H1 (cell line): ENCODE measurements at regions not wholly inside any gene's neighbourhood (a gene's known extent, or its start where the extent isn't known, plus 50 kb on each side); places are given as distances from the start of the nearest gene placed in this dataset.

Source experiments
- CTCF ChIA-PET: fragments of 300-600 bp; sonication (Branson Sonifier 250); formaldehyde crosslinking; loops from one replicate; lab custom pipeline; 2021; ENCODE audit not compliant: partially characterized antibody; lab: Charles Lee
- POLR2A ChIA-PET: fragments of 300-600 bp; sonication (Branson Sonifier 250); formaldehyde crosslinking; loops from one replicate; lab custom pipeline; 2021; ENCODE audit warnings: inconsistent platforms; ENCODE audit not compliant: partially characterized antibody; lab: Charles Lee
- DNase-seq, 2 experiments: peaks; one replicate each; pipeline versions ENCODE4 v3.0.0 to v3.0.0-alpha.2; 2010 to 2022; ENCODE audit warnings: low spot score in 2 of 2, low read depth in 1 of 2, mixed read lengths in 1 of 2
- FAIRE-seq: peaks from 2 replicates; lab custom pipeline; 2011; peaks lifted over from hg19 to GRCh38; lab: Jason Lieb, UNC
- H2AFZ ChIP-seq: 2 replicates; pipeline ENCODE4 v1.8.1; 2012; ENCODE audit warnings: low read length, inconsistent platforms
- H2AK5ac ChIP-seq: 2 replicates; pipeline ENCODE4 v1.6.1; 2013; ENCODE audit warnings: low read depth, low read length
- H2BK120ac ChIP-seq: replicated peaks from 2 replicates; pipeline ENCODE3; 2013; ENCODE audit warnings: low read depth, low read length, inconsistent platforms
- H2BK12ac ChIP-seq: 2 replicates; pipeline ENCODE4 v1.6.1; 2013; ENCODE audit warnings: low read depth, low read length
- H2BK15ac ChIP-seq: 2 replicates; pipeline ENCODE4 v1.6.1; 2013; ENCODE audit warnings: low read length
- H2BK20ac ChIP-seq: 2 replicates; pipeline ENCODE4 v1.6.1; 2013; ENCODE audit warnings: low read length
- H2BK5ac ChIP-seq: 2 replicates; pipeline ENCODE4 v1.6.1; 2013; ENCODE audit warnings: low read depth, low read length
- H3K14ac ChIP-seq: 2 replicates; pipeline ENCODE4 v1.6.1; 2013; ENCODE audit warnings: inconsistent platforms; ENCODE audit not compliant: insufficient read length
- H3K18ac ChIP-seq: 2 replicates; pipeline ENCODE4 v1.6.1; 2013; ENCODE audit warnings: low read length; ENCODE audit errors: extremely low read depth
- H3K23ac ChIP-seq: 2 replicates; pipeline ENCODE4 v1.6.1; 2013; ENCODE audit warnings: inconsistent platforms; ENCODE audit not compliant: insufficient read length
- H3K23me2 ChIP-seq: 2 replicates; pipeline ENCODE4 v1.6.1; 2013; ENCODE audit warnings: low read depth, low read length
- H3K27ac ChIP-seq: 2 replicates; pipeline ENCODE4 v1.6.1; 2011; ENCODE audit warnings: low read depth, low read length, inconsistent platforms
- H3K27me3 ChIP-seq, 4 experiments: replicated peaks in 1 of 4; 1 replicate in 1 of 4; 2 replicates in 3 of 4; pipeline versions ENCODE4 v1.6.1 to v1.8.1; 2011 to 2013; ENCODE audit warnings: low read length in 3 of 4, mild to moderate bottlenecking in 3 of 4, inconsistent platforms in 2 of 4, mixed read lengths in 2 of 4, moderate library complexity in 1 of 4; ENCODE audit not compliant: control insufficient read depth in 3 of 4, insufficient read depth in 3 of 4; ENCODE audit errors: extremely low read depth in 1 of 4
- H3K36me3 ChIP-seq, 4 experiments: 2 replicates each; pipeline versions ENCODE4 v1.6.1 to v1.8.1; 2011 to 2013; ENCODE audit warnings: mild to moderate bottlenecking in 4 of 4, low read length in 3 of 4, moderate library complexity in 2 of 4, control low read depth in 1 of 4, inconsistent platforms in 1 of 4; ENCODE audit not compliant: insufficient read depth in 4 of 4, control insufficient read depth in 2 of 4
- H3K4ac ChIP-seq: replicated peaks from 2 replicates; pipeline ENCODE3; 2013; ENCODE audit warnings: low read length, low read depth, mixed read lengths, inconsistent platforms; ENCODE audit not compliant: insufficient read length
- H3K4me1 ChIP-seq, 4 experiments: replicated peaks in 1 of 4; 1 replicate in 1 of 4; 2 replicates in 3 of 4; pipeline versions ENCODE4 v1.6.1 to v1.8.1; 2011 to 2013; ENCODE audit warnings: low read length in 3 of 4, inconsistent platforms in 2 of 4, mixed read lengths in 1 of 4; ENCODE audit not compliant: insufficient read depth in 4 of 4, control insufficient read depth in 3 of 4
- H3K4me2 ChIP-seq, 2 experiments: 2 replicates each; pipeline versions ENCODE4 v1.6.1 to v1.8.1; 2011 to 2013; ENCODE audit warnings: low read depth in 2 of 2, low read length in 2 of 2, control low read depth in 1 of 2, inconsistent platforms in 1 of 2, mild to moderate bottlenecking in 1 of 2; ENCODE audit not compliant: insufficient read depth in 1 of 2
- H3K4me3 ChIP-seq, 4 experiments: fragments of 200-600, 300-600 bp in 1 of 4; sonication (generic), shearing (Covaris generic), sonication (Bioruptor Twin) in 1 of 4; 2 replicates each; pipeline versions ENCODE4 v1.5.1 to v1.8.1; 2011 to 2016; ENCODE audit warnings: low read length in 4 of 4, low read depth in 3 of 4, control low read depth in 2 of 4, inconsistent platforms in 2 of 4, mild to moderate bottlenecking in 2 of 4, mixed read lengths in 1 of 4, moderate library complexity in 1 of 4; ENCODE audit not compliant: insufficient read depth in 2 of 4; ENCODE audit errors: extremely low read depth in 1 of 4
- H3K56ac ChIP-seq: replicated peaks from 2 replicates; pipeline ENCODE3; 2013; ENCODE audit warnings: low read depth, mild to moderate bottlenecking, mixed read lengths, low read length, inconsistent platforms; ENCODE audit not compliant: insufficient read length
- H3K79me1 ChIP-seq: 2 replicates; pipeline ENCODE4 v1.6.1; 2013; ENCODE audit warnings: low read depth, low read length, control low read depth
- H3K79me2 ChIP-seq, 2 experiments: 2 replicates each; pipeline versions ENCODE4 v1.6.1 to v1.8.1; 2012 to 2013; ENCODE audit warnings: low read length in 2 of 2, mild to moderate bottlenecking in 2 of 2, inconsistent platforms in 1 of 2; ENCODE audit not compliant: insufficient read depth in 2 of 2, control insufficient read depth in 1 of 2
- H3K9ac ChIP-seq, 4 experiments: replicated peaks in 1 of 4; 1 replicate in 1 of 4; 2 replicates in 3 of 4; pipeline versions ENCODE4 v1.6.1 to v1.8.1; 2011 to 2013; ENCODE audit warnings: low read depth in 3 of 4, low read length in 3 of 4, control low read depth in 2 of 4, mild to moderate bottlenecking in 2 of 4, moderate library complexity in 2 of 4, inconsistent platforms in 1 of 4; ENCODE audit errors: extremely low read depth in 1 of 4
- H3K9me3 ChIP-seq, 2 experiments: 2 replicates each; pipeline versions ENCODE4 v1.6.1 to v1.8.1; 2012 to 2013; ENCODE audit warnings: mild to moderate bottlenecking in 2 of 2, moderate library complexity in 2 of 2, control low read depth in 1 of 2, inconsistent platforms in 1 of 2, low read depth in 1 of 2, low read length in 1 of 2, mixed read lengths in 1 of 2; ENCODE audit not compliant: insufficient read depth in 2 of 2
- H4K20me1 ChIP-seq, 2 experiments: replicated peaks in 1 of 2; 2 replicates each; pipeline versions ENCODE3 to v1.8.1; 2011 to 2013; ENCODE audit warnings: inconsistent platforms in 2 of 2, low read length in 2 of 2, mild to moderate bottlenecking in 1 of 2; ENCODE audit not compliant: insufficient read depth in 2 of 2, control insufficient read depth in 1 of 2
- H4K5ac ChIP-seq: 2 replicates; pipeline ENCODE4 v1.6.1; 2013; ENCODE audit warnings: low read length, low read depth, mixed read lengths, inconsistent platforms; ENCODE audit not compliant: insufficient read length
- H4K8ac ChIP-seq: 2 replicates; pipeline ENCODE4 v1.8.0; 2013; ENCODE audit warnings: mild to moderate bottlenecking, moderate library complexity, low read length, inconsistent platforms; ENCODE audit not compliant: insufficient read depth; ENCODE audit errors: extremely low read depth
- H4K91ac ChIP-seq: replicated peaks from 2 replicates; pipeline ENCODE3; 2013; ENCODE audit warnings: low read length, mixed read lengths, inconsistent platforms; ENCODE audit not compliant: insufficient read length
- CHD1 ChIP-seq: IDR thresholded peaks from 2 replicates; pipeline ENCODE4 v1.6.1; 2012; ENCODE audit warnings: low read depth, low read length, improper control_type of control experiment
- CHD2 ChIP-seq: IDR thresholded peaks from 2 replicates; pipeline ENCODE4 v1.6.1; 2012; ENCODE audit warnings: low read length, improper control_type of control experiment
- EGR1 ChIP-seq: IDR thresholded peaks from 2 replicates; pipeline ENCODE4 v1.6.1; 2011; ENCODE audit warnings: low read depth, low read length, borderline replicate concordance
- EP300 ChIP-seq, 2 experiments: IDR thresholded peaks; 1 replicate in 1 of 2; 2 replicates in 1 of 2; pipeline ENCODE4 v1.6.1; 2011 to 2012; ENCODE audit warnings: low read depth in 2 of 2, low read length in 2 of 2, mild to moderate bottlenecking in 2 of 2, borderline replicate concordance in 1 of 2, inconsistent platforms in 1 of 2, moderate library complexity in 1 of 2
- HDAC2 ChIP-seq, 2 experiments: fragments of 300-600 bp in 1 of 2; sonication (generic) in 1 of 2; IDR thresholded peaks; 2 replicates each; pipeline ENCODE4 v1.6.1; 2011 to 2012; ENCODE audit warnings: low read depth in 2 of 2, low read length in 2 of 2, mild to moderate bottlenecking in 2 of 2, moderate library complexity in 2 of 2, borderline replicate concordance in 1 of 2, inconsistent platforms in 1 of 2
- HDAC6 ChIP-seq: IDR thresholded peaks from one replicate; pipeline ENCODE4 v1.7.1; 2012; ENCODE audit warnings: low read depth, mild to moderate bottlenecking, inconsistent platforms, low read length, moderate library complexity
- POLR2AphosphoS5 ChIP-seq: IDR thresholded peaks from 2 replicates; pipeline ENCODE4 v1.6.1; 2011; ENCODE audit warnings: low read depth, low read length
- POU5F1 ChIP-seq: IDR thresholded peaks from 2 replicates; pipeline ENCODE4 v1.6.1; 2011; ENCODE audit warnings: low read depth, mild to moderate bottlenecking, low read length, moderate library complexity
- RXRA ChIP-seq: IDR thresholded peaks from 2 replicates; pipeline ENCODE4 v1.6.1; 2011; ENCODE audit warnings: low read depth, mild to moderate bottlenecking, low read length, moderate library complexity; ENCODE audit not compliant: insufficient read depth
- SP2 ChIP-seq: IDR thresholded peaks from 2 replicates; pipeline ENCODE4 v1.6.1; 2012; ENCODE audit warnings: mild to moderate bottlenecking, low read length, inconsistent platforms
- SP4 ChIP-seq: IDR thresholded peaks from 2 replicates; pipeline ENCODE4 v1.6.1; 2012; ENCODE audit warnings: low read length, inconsistent platforms
- SUZ12 ChIP-seq: fragments of 200-600 bp; sonication (generic); IDR thresholded peaks from 2 replicates; pipeline ENCODE4 v1.6.1; 2012; ENCODE audit warnings: mild to moderate bottlenecking, inconsistent platforms, low read length, moderate library complexity, mixed read lengths
- TBP ChIP-seq: IDR thresholded peaks from 2 replicates; pipeline ENCODE4 v1.6.1; 2011; ENCODE audit warnings: low read depth, low read length, improper control_type of control experiment
- WGBS, 2 experiments: shearing (Covaris generic) in 1 of 2; methylation state at CpG; one replicate each; pipeline versions ENCODE4 v1.1.6 to v1.1.7; 2013 to 2015; ENCODE audit warnings: low lambda C conversion rate in 2 of 2, mixed read lengths in 2 of 2, inconsistent platforms in 1 of 2, low coverage in 1 of 2, missing lambda C conversion rate in 1 of 2; ENCODE audit not compliant: insufficient replicate concordance in 2 of 2, insufficient coverage in 1 of 2, insufficient read length in 1 of 2; ENCODE audit errors: extremely low coverage in 1 of 2, missing lambda C conversion rate in 1 of 2; 5-methylcytosine and 5-hydroxymethylcytosine counted together
- TF ChIP-seq, protein P1 (sequence below): IDR thresholded peaks from 2 replicates; pipeline ENCODE4 v1.6.1; 2011; ENCODE audit warnings: low read length, improper control_type of control experiment

DNA sequence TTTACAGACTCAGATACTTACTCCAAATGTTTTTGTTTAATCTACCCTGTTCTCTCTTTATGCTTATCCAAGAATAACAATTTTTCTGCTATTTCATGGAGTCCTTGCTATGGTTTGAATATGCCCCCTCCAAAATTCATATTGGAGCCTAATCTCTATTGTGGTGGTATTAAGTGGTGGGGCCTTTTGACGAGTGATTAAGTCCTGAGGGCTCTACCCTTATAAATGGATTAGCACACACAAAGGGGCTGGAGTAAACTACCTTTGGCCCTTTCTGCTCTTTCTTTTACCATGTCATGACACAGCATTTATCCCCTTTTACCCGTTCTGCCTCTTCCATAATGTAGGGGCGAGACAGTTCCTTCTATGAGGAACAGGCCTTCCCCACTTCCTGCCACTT lies 285.5 kb downstream of the GASK1B start:
- 89% methylated on average over 3 of the region's 3 CpGs; no CpG with 5 or more reads in 1 of the 2 experiments for WGBS, 2 experiments
- FAIRE-seq (no peak), DNase-seq (no peak)
- Histone ChIP-seq H3K9me3 (no peaks in the 10 kb centered on the region), H3K18ac (no peak overlapping the region), H3K27ac (no peak overlapping the region), H4K20me1 (no peaks in the 10 kb centered on the region), H3K4ac (no peak overlapping the region), H3K36me3 (no peaks in the 10 kb centered on the region), H3K79me1 (no peaks in the 10 kb centered on the region), H2BK20ac (no peak overlapping the region), H4K91ac (no peak overlapping the region), H3K56ac (no peak overlapping the region), H3K4me3 (no peak overlapping the region), H4K5ac (no peak overlapping the region), H3K4me2 (no peak overlapping the region), H3K4me1 (no peaks in the 10 kb centered on the region; a peak in 1 of 7 replicates), H3K9ac (no peak overlapping the region), H2BK12ac (no peak overlapping the region), H2BK5ac (no peak overlapping the region), H3K23ac (no peak overlapping the region), H4K8ac (no peak overlapping the region), H2BK15ac (no peak overlapping the region), H3K23me2 (no peaks in the 10 kb centered on the region), H3K79me2 (no peaks in the 10 kb centered on the region), H3K14ac (no peak overlapping the region), H3K27me3 (peaks cover 0 to 1% (median 0%) of the 10 kb centered on the region in 4 experiments; a peak in 1 of 7 replicates), H2AFZ (no peak overlapping the region), H2AK5ac (no peak overlapping the region), H2BK120ac (no peak overlapping the region)
- ChIA-PET CTCF (interaction anchor here (0.9 kb wide), 1 partner anchor 98 kb away, joined by 3 read pairs; no protein-coding TSS in a partner anchor), POLR2A (no interaction called here)
- no peak for TF ChIP-seq TBP
- TF ChIP-seq HDAC6 = no peak
- TF ChIP-seq SP2 = no peak
- TF ChIP-seq SP4 = no peak
- TF ChIP-seq POLR2AphosphoS5 = no peak
- TF ChIP-seq RXRA = no peak
- TF ChIP-seq, protein P1, sequence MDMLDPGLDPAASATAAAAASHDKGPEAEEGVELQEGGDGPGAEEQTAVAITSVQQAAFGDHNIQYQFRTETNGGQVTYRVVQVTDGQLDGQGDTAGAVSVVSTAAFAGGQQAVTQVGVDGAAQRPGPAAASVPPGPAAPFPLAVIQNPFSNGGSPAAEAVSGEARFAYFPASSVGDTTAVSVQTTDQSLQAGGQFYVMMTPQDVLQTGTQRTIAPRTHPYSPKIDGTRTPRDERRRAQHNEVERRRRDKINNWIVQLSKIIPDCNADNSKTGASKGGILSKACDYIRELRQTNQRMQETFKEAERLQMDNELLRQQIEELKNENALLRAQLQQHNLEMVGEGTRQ = no peak
- no peak for TF ChIP-seq EGR1
- TF ChIP-seq CHD1 = no peak
- no peak for TF ChIP-seq EP300 (IDR thresholded peaks at IDR 0.05; ENCODE audit: borderline replicate concordance in 1 of 2, low read depth in 2 of 2, low read length in 2 of 2)
- TF ChIP-seq HDAC2 (IDR thresholded peaks at IDR 0.05; ENCODE audit: borderline replicate concordance in 1 of 2, low read depth in 2 of 2, low read length in 2 of 2) = no peak
- no peak for TF ChIP-seq CHD2
- no peak for TF ChIP-seq SUZ12
- TF ChIP-seq POU5F1 = no peak
